ENCODE measurements at regions not wholly inside any gene's neighbourhood (a gene's known extent, or its start where the extent isn't known, plus 50 kb on each side); places are given as distances from the start of the nearest gene placed in this dataset.

DNA sequence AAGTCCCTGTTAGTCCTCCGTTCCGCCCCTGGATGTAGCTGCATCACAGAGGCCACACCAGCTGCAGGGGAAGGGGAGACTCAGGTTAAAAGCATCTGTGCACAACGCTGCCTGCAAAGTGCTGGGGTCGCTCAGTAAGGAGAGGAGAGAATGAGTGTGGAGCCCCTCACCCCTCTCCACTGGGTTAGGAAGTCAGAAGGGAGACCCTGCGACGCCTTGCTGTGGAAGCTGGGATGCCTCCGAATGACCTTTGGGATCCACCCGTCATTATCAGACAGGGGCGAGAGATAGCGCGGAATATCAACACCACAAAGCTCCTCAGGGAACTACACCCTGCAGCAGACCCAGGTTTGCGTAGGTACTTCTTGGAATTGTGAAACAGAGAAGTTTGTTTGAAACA is 167.7 kb upstream of the SHH start:
- no peak overlapping the region for H3K9ac ChIP-seq (ENCODE audit: low read length)
- H4K20me1 ChIP-seq (ENCODE audit: low read depth, low read length) = no peaks in the 10 kb centered on the region
- TF ChIP-seq, protein P1, sequence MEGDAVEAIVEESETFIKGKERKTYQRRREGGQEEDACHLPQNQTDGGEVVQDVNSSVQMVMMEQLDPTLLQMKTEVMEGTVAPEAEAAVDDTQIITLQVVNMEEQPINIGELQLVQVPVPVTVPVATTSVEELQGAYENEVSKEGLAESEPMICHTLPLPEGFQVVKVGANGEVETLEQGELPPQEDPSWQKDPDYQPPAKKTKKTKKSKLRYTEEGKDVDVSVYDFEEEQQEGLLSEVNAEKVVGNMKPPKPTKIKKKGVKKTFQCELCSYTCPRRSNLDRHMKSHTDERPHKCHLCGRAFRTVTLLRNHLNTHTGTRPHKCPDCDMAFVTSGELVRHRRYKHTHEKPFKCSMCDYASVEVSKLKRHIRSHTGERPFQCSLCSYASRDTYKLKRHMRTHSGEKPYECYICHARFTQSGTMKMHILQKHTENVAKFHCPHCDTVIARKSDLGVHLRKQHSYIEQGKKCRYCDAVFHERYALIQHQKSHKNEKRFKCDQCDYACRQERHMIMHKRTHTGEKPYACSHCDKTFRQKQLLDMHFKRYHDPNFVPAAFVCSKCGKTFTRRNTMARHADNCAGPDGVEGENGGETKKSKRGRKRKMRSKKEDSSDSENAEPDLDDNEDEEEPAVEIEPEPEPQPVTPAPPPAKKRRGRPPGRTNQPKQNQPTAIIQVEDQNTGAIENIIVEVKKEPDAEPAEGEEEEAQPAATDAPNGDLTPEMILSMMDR (IDR thresholded peaks at IDR 0.05; ENCODE audit: insufficient read depth, low read length, poor library complexity, severe bottlenecking) = no peak
- no peak for TF ChIP-seq EZH2phosphoT487 (conservative IDR thresholded peaks at IDR 0.05; ENCODE audit: low read length)
- H3K27ac ChIP-seq (ENCODE audit: low read depth, low read length) = no peak overlapping the region
- H3F3A ChIP-seq (ENCODE audit: insufficient read depth) = no peaks in the 10 kb centered on the region
- H3K9me3 ChIP-seq (ENCODE audit: insufficient read depth, low read length) = no peaks in the 10 kb centered on the region
- no peaks in the 10 kb centered on the region for H3K27me3 ChIP-seq (ENCODE audit: low read length)
- H3K4me3 ChIP-seq (ENCODE audit: insufficient read depth, low read length, poor library complexity, severe bottlenecking) = no peak overlapping the region
- H3K4me2 ChIP-seq (ENCODE audit: low read depth, low read length, poor library complexity, severe bottlenecking) = no peak overlapping the region
- no peaks in the 10 kb centered on the region for H3K36me3 ChIP-seq (ENCODE audit: low read length)
- no peaks in the 10 kb centered on the region for H3K79me2 ChIP-seq (ENCODE audit: insufficient read depth, low read length)
- H3K9me2 ChIP-seq (replicated peaks; ENCODE audit: insufficient read depth, low read length) = no peaks in the 10 kb centered on the region
- no peak overlapping the region for H2AFZ ChIP-seq (ENCODE audit: low read depth, low read length, severe bottlenecking)

DNA sequence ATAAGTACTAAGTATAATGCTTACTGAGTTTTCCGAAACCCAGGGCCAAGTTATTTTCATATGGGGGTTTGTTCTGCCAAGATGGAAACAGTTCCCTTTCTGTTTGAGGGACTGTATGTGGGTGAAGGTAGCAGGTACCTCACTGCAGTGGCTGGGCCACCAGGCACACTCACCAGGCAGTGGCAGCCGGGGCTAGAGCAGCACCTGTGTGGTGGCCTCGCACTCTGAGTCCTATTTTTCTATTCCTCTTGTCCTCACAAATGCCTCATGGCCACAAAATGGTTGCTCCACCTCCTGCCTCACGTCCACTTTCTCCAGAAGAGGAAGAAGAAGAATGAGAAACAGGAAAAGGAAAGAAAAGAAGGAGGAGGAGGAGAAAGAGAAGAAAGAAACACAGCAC is 167.3 kb upstream of the SHH start:
- Histone ChIP-seq H3F3A (ENCODE audit: insufficient read depth) (no peaks in the 10 kb centered on the region), H3K27ac (ENCODE audit: low read depth, low read length) (no peak overlapping the region), H3K4me2 (ENCODE audit: low read depth, low read length, poor library complexity, severe bottlenecking) (no peak overlapping the region), H3K79me2 (ENCODE audit: insufficient read depth, low read length) (no peaks in the 10 kb centered on the region), H3K9me3 (ENCODE audit: insufficient read depth, low read length) (no peaks in the 10 kb centered on the region), H3K9me2 (replicated peaks; ENCODE audit: insufficient read depth, low read length) (no peaks in the 10 kb centered on the region), H3K4me3 (ENCODE audit: insufficient read depth, low read length, poor library complexity, severe bottlenecking) (no peak overlapping the region), H3K27me3 (ENCODE audit: low read length) (no peaks in the 10 kb centered on the region), H2AFZ (ENCODE audit: low read depth, low read length, severe bottlenecking) (no peak overlapping the region), H3K36me3 (ENCODE audit: low read length) (no peaks in the 10 kb centered on the region), H4K20me1 (ENCODE audit: low read depth, low read length) (no peaks in the 10 kb centered on the region), H3K9ac (ENCODE audit: low read length) (no peak overlapping the region)
- TF ChIP-seq, protein P1 (IDR thresholded peaks at IDR 0.05; ENCODE audit: insufficient read depth, low read length, poor library complexity, severe bottlenecking) = no peak
- TF ChIP-seq EZH2phosphoT487 (conservative IDR thresholded peaks at IDR 0.05; ENCODE audit: low read length) = no peak

DNA sequence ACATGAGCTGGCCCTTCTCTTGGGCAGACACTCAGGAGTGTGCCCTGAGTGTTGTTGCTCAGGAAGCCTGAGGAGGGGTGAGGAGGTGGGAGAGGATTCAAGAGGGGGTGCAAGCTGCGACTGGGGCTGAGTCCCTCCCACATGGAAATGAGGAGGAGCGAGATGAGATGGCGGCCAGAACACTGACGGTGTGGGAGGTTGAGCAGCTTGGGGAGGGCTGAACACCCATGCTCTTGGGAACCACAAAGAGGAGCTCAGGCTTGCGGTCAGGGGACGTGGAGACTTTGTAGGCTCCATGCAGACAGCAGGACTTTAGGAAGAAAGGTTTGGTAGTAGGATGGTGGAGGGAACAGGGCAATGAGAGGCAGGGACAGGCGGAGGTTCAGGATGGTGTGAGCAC is 163.2 kb upstream of the SHH start:
- H2AFZ ChIP-seq (ENCODE audit: low read depth, low read length, severe bottlenecking) = no peak overlapping the region
- H3K4me3 ChIP-seq (ENCODE audit: insufficient read depth, low read length, poor library complexity, severe bottlenecking) = no peak overlapping the region
- TF ChIP-seq, protein P1 (IDR thresholded peaks at IDR 0.05; ENCODE audit: insufficient read depth, low read length, poor library complexity, severe bottlenecking) = no peak
- TF ChIP-seq EZH2phosphoT487 (conservative IDR thresholded peaks at IDR 0.05; ENCODE audit: low read length) = no peak
- no peaks in the 10 kb centered on the region for H3K79me2 ChIP-seq (ENCODE audit: insufficient read depth, low read length)
- H3K36me3 ChIP-seq (ENCODE audit: low read length) = no peaks in the 10 kb centered on the region
- H3K9me3 ChIP-seq (ENCODE audit: insufficient read depth, low read length) = no peaks in the 10 kb centered on the region
- H3K27ac ChIP-seq (ENCODE audit: low read depth, low read length) = no peak overlapping the region
- no peaks in the 10 kb centered on the region for H3F3A ChIP-seq (ENCODE audit: insufficient read depth)
- H4K20me1 ChIP-seq (ENCODE audit: low read depth, low read length) = no peaks in the 10 kb centered on the region
- H3K4me2 ChIP-seq (ENCODE audit: low read depth, low read length, poor library complexity, severe bottlenecking) = no peak overlapping the region
- H3K9me2 ChIP-seq (replicated peaks; ENCODE audit: insufficient read depth, low read length) = no peaks in the 10 kb centered on the region
- H3K9ac ChIP-seq (ENCODE audit: low read length) = no peak overlapping the region
- H3K27me3 ChIP-seq (ENCODE audit: low read length) = no peaks in the 10 kb centered on the region
